ENCODE measurements at regions not wholly inside any gene's neighbourhood (a gene's known extent, or its start where the extent isn't known, plus 50 kb on each side); places are given as distances from the start of the nearest gene placed in this dataset.

GRCh38 chr5:159459132-159459627, 128.9 kb upstream of the IL12B start:
- DNase-seq (ENCODE audit: low spot score): no peak
- 78% methylated on average over 2 of the region's 2 CpGs for WGBS
- no peaks in the 10 kb centered on the region for H3K9me3 ChIP-seq (ENCODE audit: control insufficient read depth in 4 of 4, low read length in 3 of 4)
- no peaks in the 10 kb centered on the region for H3K27me3 ChIP-seq (ENCODE audit: control insufficient read depth in 4 of 4, insufficient read depth in 4 of 4, low read length in 3 of 4)
- no peak overlapping the region for H3K4me3 ChIP-seq (ENCODE audit: low read depth in 1 of 3, low read length in 3 of 3)
- H3K4me1 ChIP-seq (ENCODE audit: control insufficient read depth in 4 of 4, insufficient read depth in 4 of 4, low read length in 3 of 4): peaks cover 0 to 2% (median 0%) of the 10 kb centered on the region in 4 donors
- TF ChIP-seq EGR1 (IDR thresholded peaks at IDR 0.05; ENCODE audit: low read depth in 2 of 2) (no peak), GABPA (IDR thresholded peaks at IDR 0.05 in 1 of 2, conservative IDR thresholded peaks at IDR 0.05 in 1 of 2) (no peak), ZBTB33 (IDR thresholded peaks at IDR 0.05) (no peak), FOXA1 (IDR thresholded peaks at IDR 0.05) (no peak), MAX (IDR thresholded peaks at IDR 0.05) (no peak), NR2F2 (IDR thresholded peaks at IDR 0.05) (no peak)
- H3K27ac ChIP-seq (ENCODE audit: low read depth in 1 of 2, low read length in 2 of 2): no peak overlapping the region
- H3K9ac ChIP-seq (ENCODE audit: low read depth in 1 of 2, low read length in 2 of 2): no peak overlapping the region
- no peaks in the 10 kb centered on the region for H3K36me3 ChIP-seq (ENCODE audit: control insufficient read depth in 4 of 4, insufficient read depth in 3 of 4, low read depth in 1 of 4, low read length in 3 of 4)

- Histone ChIP-seq H3K4me3 (ENCODE audit: low read depth in 1 of 3, low read length in 3 of 3) (no peak overlapping the region), H3K27me3 (ENCODE audit: control insufficient read depth in 4 of 4, insufficient read depth in 4 of 4, low read length in 3 of 4) (no peaks in the 10 kb centered on the region), H3K9ac (ENCODE audit: low read depth in 1 of 2, low read length in 2 of 2) (no peak overlapping the region), H3K27ac (ENCODE audit: low read depth in 1 of 2, low read length in 2 of 2) (no peak overlapping the region), H3K9me3 (ENCODE audit: control insufficient read depth in 4 of 4, low read length in 3 of 4) (no peaks in the 10 kb centered on the region), H3K36me3 (ENCODE audit: control insufficient read depth in 4 of 4, insufficient read depth in 3 of 4, low read depth in 1 of 4, low read length in 3 of 4) (no peaks in the 10 kb centered on the region), H3K4me1 (ENCODE audit: control insufficient read depth in 4 of 4, insufficient read depth in 4 of 4, low read length in 3 of 4) (peaks cover 0 to 2% (median 0%) of the 10 kb centered on the region in 4 donors)
- DNase-seq (ENCODE audit: low spot score): no peak
- TF ChIP-seq JUND (IDR thresholded peaks at IDR 0.05): no peak
- 70% methylated on average over 3 of the region's 3 CpGs for WGBS
Measured at GRCh38 chr5:159459951-159460538, 129.8 kb upstream of the IL12B start.

- no peaks in the 10 kb centered on the region for H3K36me3 ChIP-seq (ENCODE audit: control insufficient read depth in 4 of 4, insufficient read depth in 3 of 4, low read depth in 1 of 4, low read length in 3 of 4)
- H3K27me3 ChIP-seq (ENCODE audit: control insufficient read depth in 4 of 4, insufficient read depth in 4 of 4, low read length in 3 of 4): no peaks in the 10 kb centered on the region
- DNase-seq (ENCODE audit: low spot score): no peak
- no peak overlapping the region for H3K27ac ChIP-seq (ENCODE audit: low read depth in 1 of 2, low read length in 2 of 2)
- peaks cover 0 to 2% (median 0%) of the 10 kb centered on the region in 4 donors for H3K4me1 ChIP-seq (ENCODE audit: control insufficient read depth in 4 of 4, insufficient read depth in 4 of 4, low read length in 3 of 4)
- no peaks in the 10 kb centered on the region for H3K9me3 ChIP-seq (ENCODE audit: control insufficient read depth in 4 of 4, low read length in 3 of 4)
- WGBS: 54% methylated on average over 1 of the region's 1 CpG
- H3K9ac ChIP-seq (ENCODE audit: low read depth in 1 of 2, low read length in 2 of 2): no peak overlapping the region
- no peak overlapping the region for H3K4me3 ChIP-seq (ENCODE audit: low read depth in 1 of 3, low read length in 3 of 3)
- TF ChIP-seq JUND (IDR thresholded peaks at IDR 0.05): peak; percentile 56 to 91
- TF ChIP-seq REST (IDR thresholded peaks at IDR 0.05): no peak
- TF ChIP-seq RAD21 (IDR thresholded peaks at IDR 0.05): no peak
- TF ChIP-seq ATF3 (IDR thresholded peaks at IDR 0.05): peak; percentile 35
- no peak for TF ChIP-seq GABPA (IDR thresholded peaks at IDR 0.05 in 1 of 2, conservative IDR thresholded peaks at IDR 0.05 in 1 of 2)
- TF ChIP-seq FOXA2 (IDR thresholded peaks at IDR 0.05): peak; percentile 87
- TF ChIP-seq FOXA1 (IDR thresholded peaks at IDR 0.05): peak; percentile 35
- TF ChIP-seq HNF4A (conservative IDR thresholded peaks at IDR 0.05): peak in 1 of 2 donors; percentile 23
Measured at GRCh38 chr5:159463590-159464321, 133.5 kb upstream of the IL12B start.
